ENCODE measurements at regions not wholly inside any gene's neighbourhood (a gene's known extent, or its start where the extent isn't known, plus 50 kb on each side); places are given as distances from the start of the nearest gene placed in this dataset.

DNA sequence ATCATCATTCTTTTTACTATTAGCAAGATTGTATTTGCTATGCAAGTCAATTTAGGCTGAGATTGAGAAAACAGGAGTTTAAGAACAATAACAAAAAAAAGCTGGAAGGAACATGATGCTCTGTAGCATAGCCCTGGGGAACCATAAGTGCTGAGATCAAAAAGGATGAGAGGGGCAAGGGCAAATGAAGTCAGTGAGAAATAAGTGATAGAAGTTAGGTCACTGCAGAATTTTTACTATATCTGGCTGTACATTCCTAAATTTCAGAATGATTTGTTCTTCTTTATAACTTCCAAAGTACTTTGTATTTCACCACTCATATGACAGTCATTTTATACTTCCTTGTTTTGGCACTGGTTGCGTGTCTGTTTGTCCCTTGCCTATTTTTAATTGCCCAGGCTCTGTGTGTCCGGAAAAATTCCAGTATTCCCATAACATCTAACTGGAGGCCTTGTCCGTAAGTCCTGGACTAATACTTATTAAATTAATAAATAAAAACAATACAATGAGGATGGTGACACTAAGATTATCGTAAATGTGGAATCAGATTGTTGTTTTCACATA is 444.7 kb downstream of the TENT5A start:
- TF ChIP-seq, protein P1, sequence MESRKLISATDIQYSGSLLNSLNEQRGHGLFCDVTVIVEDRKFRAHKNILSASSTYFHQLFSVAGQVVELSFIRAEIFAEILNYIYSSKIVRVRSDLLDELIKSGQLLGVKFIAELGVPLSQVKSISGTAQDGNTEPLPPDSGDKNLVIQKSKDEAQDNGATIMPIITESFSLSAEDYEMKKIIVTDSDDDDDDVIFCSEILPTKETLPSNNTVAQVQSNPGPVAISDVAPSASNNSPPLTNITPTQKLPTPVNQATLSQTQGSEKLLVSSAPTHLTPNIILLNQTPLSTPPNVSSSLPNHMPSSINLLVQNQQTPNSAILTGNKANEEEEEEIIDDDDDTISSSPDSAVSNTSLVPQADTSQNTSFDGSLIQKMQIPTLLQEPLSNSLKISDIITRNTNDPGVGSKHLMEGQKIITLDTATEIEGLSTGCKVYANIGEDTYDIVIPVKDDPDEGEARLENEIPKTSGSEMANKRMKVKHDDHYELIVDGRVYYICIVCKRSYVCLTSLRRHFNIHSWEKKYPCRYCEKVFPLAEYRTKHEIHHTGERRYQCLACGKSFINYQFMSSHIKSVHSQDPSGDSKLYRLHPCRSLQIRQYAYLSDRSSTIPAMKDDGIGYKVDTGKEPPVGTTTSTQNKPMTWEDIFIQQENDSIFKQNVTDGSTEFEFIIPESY (IDR thresholded peaks at IDR 0.05; ENCODE audit: extremely low read depth, insufficient replicate concordance, low read length) = no peak
- TF ChIP-seq POLR2A (IDR thresholded peaks at IDR 0.05; ENCODE audit: borderline replicate concordance, extremely low read depth, insufficient read depth, insufficient read length) (no peak), TCF7L2 (IDR thresholded peaks at IDR 0.05; ENCODE audit: borderline replicate concordance, extremely low read depth, insufficient read depth, insufficient read length) (no peak), EZH2 (IDR thresholded peaks at IDR 0.05) (no peak), SRF (IDR thresholded peaks at IDR 0.05; ENCODE audit: low read depth) (no peak), POLR2AphosphoS5 (IDR thresholded peaks at IDR 0.05; ENCODE audit: low read depth, low read length) (no peak), ZNF274 (IDR thresholded peaks at IDR 0.05; ENCODE audit: low read depth, low read length) (no peak), EGR1 (IDR thresholded peaks at IDR 0.05; ENCODE audit: low read depth) (no peak)
- TF ChIP-seq, protein P2, sequence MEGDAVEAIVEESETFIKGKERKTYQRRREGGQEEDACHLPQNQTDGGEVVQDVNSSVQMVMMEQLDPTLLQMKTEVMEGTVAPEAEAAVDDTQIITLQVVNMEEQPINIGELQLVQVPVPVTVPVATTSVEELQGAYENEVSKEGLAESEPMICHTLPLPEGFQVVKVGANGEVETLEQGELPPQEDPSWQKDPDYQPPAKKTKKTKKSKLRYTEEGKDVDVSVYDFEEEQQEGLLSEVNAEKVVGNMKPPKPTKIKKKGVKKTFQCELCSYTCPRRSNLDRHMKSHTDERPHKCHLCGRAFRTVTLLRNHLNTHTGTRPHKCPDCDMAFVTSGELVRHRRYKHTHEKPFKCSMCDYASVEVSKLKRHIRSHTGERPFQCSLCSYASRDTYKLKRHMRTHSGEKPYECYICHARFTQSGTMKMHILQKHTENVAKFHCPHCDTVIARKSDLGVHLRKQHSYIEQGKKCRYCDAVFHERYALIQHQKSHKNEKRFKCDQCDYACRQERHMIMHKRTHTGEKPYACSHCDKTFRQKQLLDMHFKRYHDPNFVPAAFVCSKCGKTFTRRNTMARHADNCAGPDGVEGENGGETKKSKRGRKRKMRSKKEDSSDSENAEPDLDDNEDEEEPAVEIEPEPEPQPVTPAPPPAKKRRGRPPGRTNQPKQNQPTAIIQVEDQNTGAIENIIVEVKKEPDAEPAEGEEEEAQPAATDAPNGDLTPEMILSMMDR (IDR thresholded peaks at IDR 0.05 in 2 of 3, conservative IDR thresholded peaks at IDR 0.05 in 1 of 3; ENCODE audit: borderline replicate concordance in 1 of 3, insufficient read depth in 1 of 3, low read depth in 2 of 3, low read length in 2 of 3) = no peak
- TF ChIP-seq, protein P3, sequence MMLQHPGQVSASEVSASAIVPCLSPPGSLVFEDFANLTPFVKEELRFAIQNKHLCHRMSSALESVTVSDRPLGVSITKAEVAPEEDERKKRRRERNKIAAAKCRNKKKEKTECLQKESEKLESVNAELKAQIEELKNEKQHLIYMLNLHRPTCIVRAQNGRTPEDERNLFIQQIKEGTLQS (IDR thresholded peaks at IDR 0.05) = no peak
